GM23338 (cell line): ENCODE measurements at regions not wholly inside any gene's neighbourhood (a gene's known extent, or its start where the extent isn't known, plus 50 kb on each side); places are given as distances from the start of the nearest gene placed in this dataset.

ENCODE experiments used
- ATAC-seq: fragments of 200-7000 bp; cut with Tn5 transposase; 3 replicates; pipeline ENCODE4 v1.9.1; 2020
- DNase-seq: peaks from one replicate; pipeline ENCODE4 v3.0.0-alpha.2; 2015; ENCODE audit warnings: low spot score
- H2AFZ ChIP-seq: fragments of 200-600 bp; sonication (generic); 2 replicates; pipeline ENCODE4 v1.8.0; 2016; ENCODE audit warnings: antibody characterized with exemption, mild to moderate bottlenecking, moderate library complexity
- H3F3A ChIP-seq: fragments of 200-600 bp; sonication (generic); replicated peaks from 2 replicates; pipeline ENCODE4 v1.8.0; 2017; ENCODE audit warnings: antibody characterized with exemption, mixed run types, low read depth
- H3K27ac ChIP-seq: fragments of 200-600 bp; sonication (generic); 2 replicates; pipeline ENCODE4 v1.6.1; 2016; ENCODE audit warnings: low read depth
- H3K27me3 ChIP-seq: fragments of 200-600 bp; sonication (generic); 2 replicates; pipeline ENCODE4 v1.8.0; 2016; ENCODE audit warnings: mild to moderate bottlenecking, mixed run types, moderate library complexity; ENCODE audit not compliant: insufficient read depth
- H3K36me3 ChIP-seq: fragments of 200-600 bp; sonication (generic); 2 replicates; pipeline ENCODE4 v1.8.0; 2016; ENCODE audit warnings: mild to moderate bottlenecking; ENCODE audit not compliant: insufficient read depth
- H3K4me1 ChIP-seq: fragments of 200-600 bp; sonication (generic); 2 replicates; pipeline ENCODE4 v1.8.0; 2016; ENCODE audit warnings: mild to moderate bottlenecking, moderate library complexity; ENCODE audit not compliant: insufficient read depth
- H3K4me2 ChIP-seq: fragments of 200-600 bp; sonication (generic); 2 replicates; pipeline ENCODE4 v1.7.1; 2017; ENCODE audit warnings: mixed run types
- H3K4me3 ChIP-seq: fragments of 200-600 bp; sonication (generic); 2 replicates; pipeline ENCODE4 v1.6.1; 2016; ENCODE audit warnings: mixed run types
- H3K79me2 ChIP-seq: fragments of 200-600 bp; sonication (generic); replicated peaks from 2 replicates; pipeline ENCODE4 v1.8.0; 2017; ENCODE audit warnings: mild to moderate bottlenecking; ENCODE audit not compliant: insufficient read depth
- H3K9me2 ChIP-seq: fragments of 200-600 bp; sonication (generic); 2 replicates; pipeline ENCODE4 v1.8.0; 2017; ENCODE audit not compliant: insufficient read depth
- H4K20me1 ChIP-seq: fragments of 200-600 bp; sonication (generic); replicated peaks from 2 replicates; pipeline ENCODE4 v1.8.0; 2017; ENCODE audit warnings: mild to moderate bottlenecking; ENCODE audit not compliant: insufficient read depth
- H3K27ac Mint-ChIP-seq: 2 replicates; pipeline ENCODE4 v1.8.0; 2020; ENCODE audit warnings: inconsistent platforms, mild to moderate bottlenecking, moderate library complexity, mixed read lengths
- H3K27me3 Mint-ChIP-seq: 3 replicates; pipeline ENCODE4 v1.8.0; 2022; ENCODE audit warnings: low read depth, mild to moderate bottlenecking, moderate library complexity, mixed read lengths, inconsistent platforms; ENCODE audit not compliant: insufficient read depth, poor library complexity
- H3K36me3 Mint-ChIP-seq: 3 replicates; pipeline ENCODE4 v1.8.0; 2021; ENCODE audit warnings: low read depth, mild to moderate bottlenecking, inconsistent platforms, moderate library complexity, mixed read lengths
- H3K4me1 Mint-ChIP-seq: 3 replicates; pipeline ENCODE4 v1.8.0; 2020; ENCODE audit warnings: mild to moderate bottlenecking, inconsistent platforms, mixed read lengths
- H3K4me3 Mint-ChIP-seq: 3 replicates; pipeline ENCODE4 v1.8.0; 2021; ENCODE audit warnings: moderate library complexity, mild to moderate bottlenecking, inconsistent platforms, mixed read lengths
- H3K9me3 Mint-ChIP-seq: 3 replicates; pipeline ENCODE4 v1.8.0; 2020; ENCODE audit warnings: moderate library complexity, mild to moderate bottlenecking, inconsistent platforms, mixed read lengths
- CREB1 ChIP-seq: fragments of 250-450 bp; sonication (Bioruptor Pico); IDR thresholded peaks from 2 replicates; pipeline ENCODE4 v1.5.0; 2020; ENCODE audit warnings: low read depth, mild to moderate bottlenecking, moderate library complexity
- EZH2 ChIP-seq: fragments of 200-600 bp; sonication (generic); IDR thresholded peaks from one replicate; pipeline ENCODE4 v1.8.0; 2017; ENCODE audit warnings: antibody characterized with exemption, mild to moderate bottlenecking, low read depth; ENCODE audit not compliant: unreplicated experiment
- EZH2phosphoT487 ChIP-seq: fragments of 200-600 bp; sonication (generic); IDR thresholded peaks from one replicate; pipeline ENCODE4 v1.8.1; 2018; ENCODE audit warnings: antibody characterized with exemption; ENCODE audit not compliant: unreplicated experiment
- JUNB ChIP-seq: IDR thresholded peaks from one replicate; pipeline ENCODE4 v1.6.1; 2016; ENCODE audit warnings: antibody characterized with exemption; ENCODE audit not compliant: unreplicated experiment
- NANOG ChIP-seq: IDR thresholded peaks from 2 replicates; pipeline ENCODE4 v1.6.1; 2016; ENCODE audit warnings: antibody characterized with exemption, borderline replicate concordance
- POLR2AphosphoS5 ChIP-seq: IDR thresholded peaks from 2 replicates; pipeline ENCODE4 v1.6.1; 2016; ENCODE audit warnings: antibody characterized with exemption, low read depth
- ZNF114 ChIP-seq: fragments of 250-450 bp; sonication (Bioruptor Pico); IDR thresholded peaks from 2 replicates; pipeline ENCODE4 v1.5.0; 2020; ENCODE audit warnings: mild to moderate bottlenecking, moderate library complexity
- TF ChIP-seq, protein P1 (sequence below): IDR thresholded peaks from 2 replicates; pipeline ENCODE4 v1.6.1; 2016; ENCODE audit warnings: antibody characterized with exemption
- TF ChIP-seq, protein P2 (sequence below): IDR thresholded peaks from one replicate; pipeline ENCODE4 v1.6.1; 2018; ENCODE audit warnings: antibody characterized with exemption; ENCODE audit not compliant: unreplicated experiment
- TF ChIP-seq, protein P3 (sequence below): fragments of 250-450 bp; sonication (Bioruptor Pico); IDR thresholded peaks from 2 replicates; pipeline ENCODE4 v1.5.0; 2020; ENCODE audit warnings: mild to moderate bottlenecking, moderate library complexity

DNA sequence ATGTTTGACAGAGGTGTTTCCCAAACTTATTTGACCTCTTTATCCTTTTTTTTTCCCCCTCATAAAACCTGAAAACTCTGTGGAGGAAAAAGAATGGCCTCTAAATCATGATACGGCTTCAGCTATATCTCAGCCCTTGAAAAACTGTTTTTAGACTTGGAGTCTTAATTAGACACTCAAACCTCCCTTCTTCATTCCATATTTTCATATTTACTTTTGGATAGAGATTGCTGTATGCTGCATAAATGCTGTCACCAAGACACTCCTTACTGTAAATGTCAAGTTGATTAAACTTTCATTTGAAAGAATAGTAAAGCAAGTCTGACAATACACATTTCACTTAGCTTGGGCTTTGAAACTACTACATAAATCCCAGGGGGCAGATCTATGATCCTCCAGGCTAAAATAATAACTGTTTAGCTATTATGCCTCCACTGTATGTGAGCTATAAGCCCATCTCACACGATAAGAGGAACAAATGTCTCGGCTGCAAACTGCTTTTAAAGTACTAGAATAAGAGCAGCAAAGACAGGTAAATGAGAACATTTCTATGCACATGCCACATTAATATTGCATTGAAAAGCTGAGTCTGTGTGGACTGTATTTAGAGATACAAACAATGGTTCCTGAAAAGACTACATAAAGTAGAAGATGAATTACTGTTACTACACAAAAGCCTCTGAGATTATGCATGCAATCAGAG lies 141.3 kb upstream of the HMGN3 start:
- Histone ChIP-seq H3K27ac (no peak overlapping the region), H3K4me3 (no peak overlapping the region), H2AFZ (no peak overlapping the region), H4K20me1 (no peaks in the 10 kb centered on the region), H3F3A (no peaks in the 10 kb centered on the region), H3K27me3 (no peaks in the 10 kb centered on the region), H3K4me2 (no peak overlapping the region), H3K9me2 (0 out of 2 replicates have a peak, but pooled peaks cover 1% of the 10 kb centered on the region), H3K79me2 (no peaks in the 10 kb centered on the region), H3K36me3 (no peaks in the 10 kb centered on the region), H3K4me1 (peaks cover 3% of the 10 kb centered on the region; the same call in 1 of the 2 replicates)
- H3K9me3 Mint-ChIP-seq, result peaks cover under 1% of the 10 kb centered on the region; the same call in 2 of the 3 replicates
- H3K4me1 Mint-ChIP-seq, result peaks cover 8% of the 10 kb centered on the region; the same call in 2 of the 3 replicates
- TF ChIP-seq POLR2AphosphoS5 (no peak), EZH2phosphoT487 (no peak), EZH2 (no peak), ZNF114 (CRISPR knock-in tag) (no peak), NANOG (no peak), JUNB (no peak), CREB1 (CRISPR knock-in tag) (no peak)
- TF ChIP-seq, protein P1, sequence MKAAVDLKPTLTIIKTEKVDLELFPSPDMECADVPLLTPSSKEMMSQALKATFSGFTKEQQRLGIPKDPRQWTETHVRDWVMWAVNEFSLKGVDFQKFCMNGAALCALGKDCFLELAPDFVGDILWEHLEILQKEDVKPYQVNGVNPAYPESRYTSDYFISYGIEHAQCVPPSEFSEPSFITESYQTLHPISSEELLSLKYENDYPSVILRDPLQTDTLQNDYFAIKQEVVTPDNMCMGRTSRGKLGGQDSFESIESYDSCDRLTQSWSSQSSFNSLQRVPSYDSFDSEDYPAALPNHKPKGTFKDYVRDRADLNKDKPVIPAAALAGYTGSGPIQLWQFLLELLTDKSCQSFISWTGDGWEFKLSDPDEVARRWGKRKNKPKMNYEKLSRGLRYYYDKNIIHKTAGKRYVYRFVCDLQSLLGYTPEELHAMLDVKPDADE, result no peak
- TF ChIP-seq, protein P2, sequence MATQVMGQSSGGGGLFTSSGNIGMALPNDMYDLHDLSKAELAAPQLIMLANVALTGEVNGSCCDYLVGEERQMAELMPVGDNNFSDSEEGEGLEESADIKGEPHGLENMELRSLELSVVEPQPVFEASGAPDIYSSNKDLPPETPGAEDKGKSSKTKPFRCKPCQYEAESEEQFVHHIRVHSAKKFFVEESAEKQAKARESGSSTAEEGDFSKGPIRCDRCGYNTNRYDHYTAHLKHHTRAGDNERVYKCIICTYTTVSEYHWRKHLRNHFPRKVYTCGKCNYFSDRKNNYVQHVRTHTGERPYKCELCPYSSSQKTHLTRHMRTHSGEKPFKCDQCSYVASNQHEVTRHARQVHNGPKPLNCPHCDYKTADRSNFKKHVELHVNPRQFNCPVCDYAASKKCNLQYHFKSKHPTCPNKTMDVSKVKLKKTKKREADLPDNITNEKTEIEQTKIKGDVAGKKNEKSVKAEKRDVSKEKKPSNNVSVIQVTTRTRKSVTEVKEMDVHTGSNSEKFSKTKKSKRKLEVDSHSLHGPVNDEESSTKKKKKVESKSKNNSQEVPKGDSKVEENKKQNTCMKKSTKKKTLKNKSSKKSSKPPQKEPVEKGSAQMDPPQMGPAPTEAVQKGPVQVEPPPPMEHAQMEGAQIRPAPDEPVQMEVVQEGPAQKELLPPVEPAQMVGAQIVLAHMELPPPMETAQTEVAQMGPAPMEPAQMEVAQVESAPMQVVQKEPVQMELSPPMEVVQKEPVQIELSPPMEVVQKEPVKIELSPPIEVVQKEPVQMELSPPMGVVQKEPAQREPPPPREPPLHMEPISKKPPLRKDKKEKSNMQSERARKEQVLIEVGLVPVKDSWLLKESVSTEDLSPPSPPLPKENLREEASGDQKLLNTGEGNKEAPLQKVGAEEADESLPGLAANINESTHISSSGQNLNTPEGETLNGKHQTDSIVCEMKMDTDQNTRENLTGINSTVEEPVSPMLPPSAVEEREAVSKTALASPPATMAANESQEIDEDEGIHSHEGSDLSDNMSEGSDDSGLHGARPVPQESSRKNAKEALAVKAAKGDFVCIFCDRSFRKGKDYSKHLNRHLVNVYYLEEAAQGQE, result no peak
- TF ChIP-seq, protein P3, sequence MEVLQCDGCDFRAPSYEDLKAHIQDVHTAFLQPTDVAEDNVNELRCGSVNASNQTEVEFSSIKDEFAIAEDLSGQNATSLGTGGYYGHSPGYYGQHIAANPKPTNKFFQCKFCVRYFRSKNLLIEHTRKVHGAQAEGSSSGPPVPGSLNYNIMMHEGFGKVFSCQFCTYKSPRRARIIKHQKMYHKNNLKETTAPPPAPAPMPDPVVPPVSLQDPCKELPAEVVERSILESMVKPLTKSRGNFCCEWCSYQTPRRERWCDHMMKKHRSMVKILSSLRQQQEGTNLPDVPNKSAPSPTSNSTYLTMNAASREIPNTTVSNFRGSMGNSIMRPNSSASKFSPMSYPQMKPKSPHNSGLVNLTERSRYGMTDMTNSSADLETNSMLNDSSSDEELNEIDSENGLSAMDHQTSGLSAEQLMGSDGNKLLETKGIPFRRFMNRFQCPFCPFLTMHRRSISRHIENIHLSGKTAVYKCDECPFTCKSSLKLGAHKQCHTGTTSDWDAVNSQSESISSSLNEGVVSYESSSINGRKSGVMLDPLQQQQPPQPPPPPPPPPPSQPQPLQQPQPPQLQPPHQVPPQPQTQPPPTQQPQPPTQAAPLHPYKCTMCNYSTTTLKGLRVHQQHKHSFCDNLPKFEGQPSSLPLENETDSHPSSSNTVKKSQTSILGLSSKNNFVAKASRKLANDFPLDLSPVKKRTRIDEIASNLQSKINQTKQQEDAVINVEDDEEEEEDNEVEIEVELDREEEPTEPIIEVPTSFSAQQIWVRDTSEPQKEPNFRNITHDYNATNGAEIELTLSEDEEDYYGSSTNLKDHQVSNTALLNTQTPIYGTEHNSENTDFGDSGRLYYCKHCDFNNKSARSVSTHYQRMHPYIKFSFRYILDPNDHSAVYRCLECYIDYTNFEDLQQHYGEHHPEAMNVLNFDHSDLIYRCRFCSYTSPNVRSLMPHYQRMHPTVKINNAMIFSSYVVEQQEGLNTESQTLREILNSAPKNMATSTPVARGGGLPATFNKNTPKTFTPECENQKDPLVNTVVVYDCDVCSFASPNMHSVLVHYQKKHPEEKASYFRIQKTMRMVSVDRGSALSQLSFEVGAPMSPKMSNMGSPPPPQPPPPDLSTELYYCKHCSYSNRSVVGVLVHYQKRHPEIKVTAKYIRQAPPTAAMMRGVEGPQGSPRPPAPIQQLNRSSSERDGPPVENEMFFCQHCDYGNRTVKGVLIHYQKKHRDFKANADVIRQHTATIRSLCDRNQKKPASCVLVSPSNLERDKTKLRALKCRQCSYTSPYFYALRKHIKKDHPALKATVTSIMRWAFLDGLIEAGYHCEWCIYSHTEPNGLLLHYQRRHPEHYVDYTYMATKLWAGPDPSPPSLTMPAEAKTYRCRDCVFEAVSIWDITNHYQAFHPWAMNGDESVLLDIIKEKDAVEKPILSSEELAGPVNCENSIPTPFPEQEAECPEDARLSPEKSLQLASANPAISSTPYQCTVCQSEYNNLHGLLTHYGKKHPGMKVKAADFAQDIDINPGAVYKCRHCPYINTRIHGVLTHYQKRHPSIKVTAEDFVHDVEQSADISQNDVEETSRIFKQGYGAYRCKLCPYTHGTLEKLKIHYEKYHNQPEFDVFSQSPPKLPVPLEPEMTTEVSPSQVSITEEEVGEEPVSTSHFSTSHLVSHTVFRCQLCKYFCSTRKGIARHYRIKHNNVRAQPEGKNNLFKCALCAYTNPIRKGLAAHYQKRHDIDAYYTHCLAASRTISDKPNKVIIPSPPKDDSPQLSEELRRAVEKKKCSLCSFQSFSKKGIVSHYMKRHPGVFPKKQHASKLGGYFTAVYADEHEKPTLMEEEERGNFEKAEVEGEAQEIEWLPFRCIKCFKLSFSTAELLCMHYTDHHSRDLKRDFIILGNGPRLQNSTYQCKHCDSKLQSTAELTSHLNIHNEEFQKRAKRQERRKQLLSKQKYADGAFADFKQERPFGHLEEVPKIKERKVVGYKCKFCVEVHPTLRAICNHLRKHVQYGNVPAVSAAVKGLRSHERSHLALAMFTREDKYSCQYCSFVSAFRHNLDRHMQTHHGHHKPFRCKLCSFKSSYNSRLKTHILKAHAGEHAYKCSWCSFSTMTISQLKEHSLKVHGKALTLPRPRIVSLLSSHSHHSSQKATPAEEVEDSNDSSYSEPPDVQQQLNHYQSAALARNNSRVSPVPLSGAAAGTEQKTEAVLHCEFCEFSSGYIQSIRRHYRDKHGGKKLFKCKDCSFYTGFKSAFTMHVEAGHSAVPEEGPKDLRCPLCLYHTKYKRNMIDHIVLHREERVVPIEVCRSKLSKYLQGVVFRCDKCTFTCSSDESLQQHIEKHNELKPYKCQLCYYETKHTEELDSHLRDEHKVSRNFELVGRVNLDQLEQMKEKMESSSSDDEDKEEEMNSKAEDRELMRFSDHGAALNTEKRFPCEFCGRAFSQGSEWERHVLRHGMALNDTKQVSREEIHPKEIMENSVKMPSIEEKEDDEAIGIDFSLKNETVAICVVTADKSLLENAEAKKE (CRISPR knock-in tag), result no peak
- DNase-seq, result no peak
- H3K36me3 Mint-ChIP-seq, result no peaks in the 10 kb centered on the region
- ATAC-seq, result no peak
- H3K27me3 Mint-ChIP-seq, result peaks cover 2% of the 10 kb centered on the region
- H3K27ac Mint-ChIP-seq, result no peak overlapping the region
- no peak overlapping the region for H3K4me3 Mint-ChIP-seq
